Posterior cingulate gyrus (tissue), 11 donors: ENCODE measurements at regions not wholly inside any gene's neighbourhood (a gene's known extent, or its start where the extent isn't known, plus 50 kb on each side); places are given as distances from the start of the nearest gene placed in this dataset.

Experiments used
- DNase-seq, 10 donors: peaks; one replicate each; pipeline versions ENCODE4 v3.0.0 to v3.0.0-alpha.2; 2020 to 2021; ENCODE audit warnings: mixed read lengths in 3 of 10
- intact Hi-C: fragments of 100-400 bp; cut with DNase I; formaldehyde crosslinking; loops from one replicate; pipeline ENCODE4 v1.15.1; 2023

- no peak for DNase-seq
- intact Hi-C loops: no loop called here
Observed at GRCh38 chr4:141783770-141784169, 147.4 kb downstream of the IL15 start.

- intact Hi-C loops: no loop called here
- DNase-seq: no peak
Observed at GRCh38 chr4:141786946-141787345, 150.6 kb downstream of the IL15 start.

DNA sequence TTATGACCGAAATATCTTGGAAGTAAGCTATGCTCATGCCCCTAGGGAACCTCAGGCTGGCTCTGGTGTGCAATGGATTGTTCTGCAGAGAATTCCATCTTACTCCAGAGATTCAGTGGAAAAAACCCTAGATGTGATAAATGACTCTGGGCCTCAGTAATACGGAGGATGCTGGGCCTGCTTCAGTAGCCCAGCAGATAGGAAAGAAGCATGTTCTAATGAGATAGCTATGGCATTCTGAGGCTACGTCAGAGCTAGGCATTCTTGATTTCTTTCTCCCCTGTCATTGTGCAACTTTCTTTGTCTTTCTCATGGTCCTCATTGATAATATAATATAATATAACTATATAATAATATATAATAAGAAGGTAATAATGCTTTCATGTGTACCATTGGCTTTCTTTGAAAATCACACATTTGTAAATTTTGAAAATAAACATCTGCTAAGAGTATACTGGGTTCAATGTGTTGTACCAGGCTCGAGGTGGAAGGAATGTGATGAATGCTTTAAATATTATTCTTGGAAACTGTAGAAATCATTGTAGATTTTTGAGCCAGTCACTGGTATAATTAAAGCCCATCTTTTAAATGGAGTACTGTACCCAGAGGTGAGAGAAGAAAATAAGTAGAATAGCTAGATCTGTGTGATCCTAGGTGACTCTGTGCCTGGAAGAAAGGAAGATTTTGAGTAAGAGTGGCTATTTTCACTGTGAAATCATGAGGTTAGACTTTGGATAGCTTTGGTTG is 152.0 kb downstream of the IL15 start:
- intact Hi-C loops: no loop called here
- DNase-seq: no peak

GRCh38 chr4:141789716-141790115 is 153.3 kb downstream of the IL15 start:
- intact Hi-C loops: no loop called here

GRCh38 chr4:141792164-141792563 is 155.8 kb downstream of the IL15 start:
- intact Hi-C loops: no loop called here
- DNase-seq: no peak

More at GRCh38 chr4:141789716-141790115, 153.3 kb downstream of the IL15 start:
- DNase-seq: no peak

DNA sequence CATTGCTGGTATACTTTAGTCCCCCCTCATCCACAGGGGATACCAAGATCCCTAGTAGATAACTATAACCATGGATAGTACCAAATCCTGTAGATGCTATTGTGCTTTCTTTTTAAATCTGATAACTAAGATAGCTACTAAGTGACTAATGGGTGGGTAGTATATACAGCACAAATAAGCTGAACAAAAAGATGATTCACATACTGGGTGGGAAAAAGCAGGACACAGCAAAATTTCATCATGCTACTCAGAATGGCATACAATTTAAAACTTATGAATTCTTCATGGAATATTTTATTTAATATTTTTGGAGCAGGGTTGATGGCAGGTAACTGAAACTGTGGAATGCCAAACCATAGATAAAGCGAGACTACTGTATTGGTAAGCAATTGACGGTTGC is 161.6 kb downstream of the IL15 start:
- no peak for DNase-seq
- intact Hi-C loops: no loop called here

GRCh38 chr4:141801558-141801957 is 165.2 kb downstream of the IL15 start:
- DNase-seq: no peak
- intact Hi-C loops: no loop called here

DNA sequence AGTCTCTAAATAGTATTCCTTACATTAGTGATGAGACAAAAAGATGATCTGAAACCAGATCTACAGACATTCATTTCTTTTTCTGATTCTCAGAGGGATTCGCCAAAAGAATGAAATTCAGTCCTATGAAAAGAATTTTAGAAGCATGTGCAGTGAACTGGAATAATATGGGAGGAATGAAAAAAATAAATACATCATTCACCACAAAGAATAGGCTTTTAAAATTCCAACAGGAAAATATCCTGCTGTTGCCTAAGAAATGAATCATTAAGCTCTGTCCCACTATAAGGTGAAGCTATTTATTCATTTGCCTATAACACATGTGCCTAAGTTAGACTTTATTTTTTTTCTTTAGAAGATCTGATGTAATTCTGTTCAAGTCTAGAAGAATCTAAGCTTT is 165.9 kb downstream of the IL15 start:
- intact Hi-C loops: no loop called here
- DNase-seq: no peak

- no peak for DNase-seq
- intact Hi-C loops: no loop called here
Observed at GRCh38 chr4:141804836-141805235, 168.5 kb downstream of the IL15 start.

- intact Hi-C loops: no loop called here
- peak in 1 of 10 donors; percentile 11 for DNase-seq
Observed at GRCh38 chr4:141807103-141807891, 170.9 kb downstream of the IL15 start.

DNA sequence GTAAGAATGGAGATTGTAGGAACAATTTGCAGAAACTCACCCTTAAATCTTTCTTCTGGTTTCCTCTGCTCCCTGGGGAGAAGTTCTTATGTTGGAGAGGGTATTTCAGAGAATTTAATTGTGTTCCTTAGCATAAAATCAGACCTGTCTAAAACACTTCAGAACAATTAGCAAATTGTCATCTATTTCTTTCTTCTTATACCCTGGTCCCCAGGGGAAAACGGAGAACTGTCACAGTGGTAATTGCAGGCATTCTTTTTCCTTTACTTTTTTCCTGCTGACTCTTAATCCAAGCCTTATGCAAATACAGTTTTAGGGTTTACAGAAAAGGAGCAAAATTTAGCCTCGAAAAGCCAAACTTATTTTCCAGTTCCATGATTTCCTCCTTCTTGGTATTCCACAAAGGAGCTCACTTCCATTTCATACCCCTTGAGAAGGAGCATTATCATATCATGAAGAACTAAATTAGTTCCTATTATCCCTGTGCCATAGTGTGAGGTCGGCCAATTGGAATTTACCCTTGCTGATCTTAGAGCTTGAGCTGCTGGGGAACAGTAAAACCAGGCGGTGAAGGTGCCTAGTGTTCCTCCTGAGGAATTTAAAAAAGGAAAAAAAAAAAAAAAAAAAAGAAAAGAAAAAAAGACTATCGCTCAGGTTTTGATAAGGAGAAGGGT is 173.8 kb downstream of the IL15 start:
- no peak for DNase-seq
- intact Hi-C loops: no loop called here

DNA sequence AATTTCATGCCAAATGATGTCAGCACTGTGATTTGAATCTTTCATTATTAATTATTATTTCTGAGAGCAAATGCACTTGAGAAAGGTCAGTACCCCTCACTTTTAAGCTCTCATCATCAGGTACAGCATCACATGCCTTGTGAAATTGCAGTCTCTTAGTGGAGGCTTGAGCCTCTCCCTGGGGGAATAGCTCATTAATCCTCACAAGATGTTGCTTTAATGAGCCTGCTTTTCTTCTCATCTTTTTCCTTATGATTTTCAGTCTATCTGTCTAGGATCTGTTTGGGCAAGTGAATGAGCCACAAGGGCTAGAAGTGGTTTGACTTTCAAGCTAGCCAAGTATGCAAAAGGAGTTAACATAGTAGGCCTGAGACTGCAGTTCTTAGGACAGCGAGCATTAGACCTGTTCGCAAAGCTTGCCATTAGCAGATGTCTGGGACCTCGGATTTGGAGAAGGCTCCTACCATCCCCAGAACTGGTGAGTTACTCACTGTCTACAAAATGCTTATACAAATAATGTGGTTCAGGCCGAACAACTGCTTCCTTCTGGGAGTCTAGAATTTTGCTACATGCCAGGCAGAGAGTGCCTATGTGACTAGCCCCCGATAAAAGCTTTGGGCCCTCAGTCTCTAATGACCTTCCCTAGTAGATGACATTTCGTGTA is 174.5 kb downstream of the IL15 start:
- no peak for DNase-seq
- intact Hi-C loops: no loop called here

- no peak for DNase-seq
- intact Hi-C loops: no loop called here
Observed at GRCh38 chr4:141812158-141812557, 175.8 kb downstream of the IL15 start.

DNA sequence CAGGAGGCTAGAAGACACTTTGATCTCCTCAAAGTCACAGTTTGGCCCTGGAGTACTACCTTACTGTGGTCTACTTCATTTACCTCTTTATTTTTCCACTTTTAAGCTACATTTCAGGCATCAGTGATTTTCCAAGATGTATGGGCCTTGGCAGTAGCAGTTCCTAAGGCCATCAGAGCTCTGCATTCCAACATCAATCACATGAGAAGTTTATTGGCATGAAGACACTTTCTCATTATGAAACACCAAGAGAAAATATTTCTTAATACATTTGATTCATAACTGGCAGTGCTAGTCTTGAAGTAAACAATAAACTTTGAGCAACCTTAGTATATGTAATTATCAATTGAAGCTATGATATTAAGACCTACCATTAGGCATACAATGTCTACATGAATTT is 178.1 kb downstream of the IL15 start:
- no peak for DNase-seq
- intact Hi-C loops: no loop called here

- intact Hi-C loops: no loop called here
- DNase-seq: peak in 1 of 10 donors; percentile 25
Observed at GRCh38 chr4:141815646-141816045, 179.3 kb downstream of the IL15 start.

GRCh38 chr4:141826260-141826659 is 189.9 kb downstream of the IL15 start:
- intact Hi-C loops: no loop called here
- no peak for DNase-seq

DNA sequence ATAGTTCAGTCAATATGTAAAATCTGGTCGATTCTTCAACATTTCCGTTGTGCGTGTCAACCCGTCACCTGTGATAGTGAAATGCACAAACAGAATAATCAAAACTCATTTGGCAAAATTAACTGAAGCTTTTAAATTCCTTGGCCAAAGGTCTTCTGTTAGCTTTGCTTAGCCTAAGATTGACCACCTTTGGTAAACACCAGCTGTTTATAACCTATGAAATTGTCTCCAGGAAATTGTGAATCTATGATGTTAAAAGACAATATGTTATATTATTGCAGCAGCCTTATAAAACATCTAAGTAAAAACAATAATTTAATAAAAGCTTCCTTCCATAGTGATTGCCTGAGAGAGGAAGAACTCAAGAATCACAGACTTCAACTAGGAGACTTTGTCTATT is 196.8 kb downstream of the IL15 start:
- intact Hi-C loops: no loop called here
- no peak for DNase-seq

DNA sequence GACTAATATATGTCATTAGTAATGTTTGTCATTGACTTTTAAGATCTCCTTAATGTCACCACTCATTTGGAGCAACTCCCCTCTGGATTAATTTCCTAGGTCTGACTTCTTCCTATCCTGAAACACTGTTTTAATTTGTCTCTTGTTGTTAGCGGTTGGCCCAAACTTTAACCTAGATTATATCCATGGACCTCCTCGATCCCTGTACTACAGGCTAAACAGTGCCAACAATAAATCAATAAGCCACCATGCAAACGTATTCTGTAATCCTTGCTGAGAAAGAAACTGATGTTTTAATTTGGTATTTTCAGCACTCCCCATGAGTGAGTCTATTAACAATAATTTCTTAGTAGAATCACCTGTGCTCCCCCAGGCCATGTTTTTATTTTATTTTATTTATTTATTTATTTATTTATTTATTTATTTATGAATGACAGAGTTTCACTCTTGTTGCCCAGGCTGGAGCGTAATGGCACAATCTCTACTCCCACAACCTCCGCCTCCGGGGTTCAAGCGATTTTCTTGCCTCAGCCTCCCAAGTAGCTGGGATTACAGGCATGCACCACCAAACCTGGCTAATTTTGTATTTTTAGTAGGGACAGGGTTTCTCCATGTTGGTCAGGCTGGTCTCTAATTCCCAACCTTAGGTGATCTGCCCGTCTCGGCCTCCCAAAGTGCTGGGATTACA is 204.1 kb downstream of the IL15 start:
- intact Hi-C loops: no loop called here
- peak in 1 of 10 donors; percentile 61 for DNase-seq

- intact Hi-C loops: no loop called here
- no peak for DNase-seq
Observed at GRCh38 chr4:141843136-141843535, 206.8 kb downstream of the IL15 start.

- DNase-seq: no peak
- intact Hi-C loops: no loop called here
Observed at GRCh38 chr4:141845901-141846300, 209.5 kb downstream of the IL15 start.
